ENCODE measurements at regions not wholly inside any gene's neighbourhood (a gene's known extent, or its start where the extent isn't known, plus 50 kb on each side); places are given as distances from the start of the nearest gene placed in this dataset.
A peak's percentile ranks its signal among the peaks of the same experiment; 100 is the strongest.
"Not testable (repeated sequence)": the region's sequence is repeated elsewhere in the genome, so short reads cannot be mapped to it uniquely, and the experiment has no call there.

GRCh38 chr7:119905495-119905894, 367.5 kb upstream of the KCND2 start:
- DNase-seq (ENCODE audit: low read depth, low spot score): no peak
- no peak overlapping the region for H3K4me3 ChIP-seq (ENCODE audit: low read length)

- H3K4me3 ChIP-seq (ENCODE audit: low read length): no peak overlapping the region
- DNase-seq (ENCODE audit: low read depth, low spot score): no peak
Measured at GRCh38 chr7:119908948-119909347, 364.0 kb upstream of the KCND2 start.

- not testable (repeated sequence) for DNase-seq (ENCODE audit: low read depth, low spot score); H3K4me3 ChIP-seq (ENCODE audit: low read length)
Measured at GRCh38 chr7:119914119-119914518, 358.9 kb upstream of the KCND2 start.

- no peak overlapping the region for H3K4me3 ChIP-seq (ENCODE audit: low read length)
- DNase-seq (ENCODE audit: low read depth, low spot score): no peak
Measured at GRCh38 chr7:119916501-119916900, 356.5 kb upstream of the KCND2 start.

GRCh38 chr7:119918185-119918584, 354.8 kb upstream of the KCND2 start:
- no peak overlapping the region for H3K4me3 ChIP-seq (ENCODE audit: low read length)
- DNase-seq (ENCODE audit: low read depth, low spot score): no peak

GRCh38 chr7:119919986-119920385, 353.0 kb upstream of the KCND2 start:
- no peak overlapping the region for H3K4me3 ChIP-seq (ENCODE audit: low read length)
- no peak for DNase-seq (ENCODE audit: low read depth, low spot score)

- DNase-seq (ENCODE audit: low read depth, low spot score): no peak
Measured at GRCh38 chr7:119925581-119926289, 347.2 kb upstream of the KCND2 start.

GRCh38 chr7:119929891-119930290, 343.1 kb upstream of the KCND2 start:
- no peak for DNase-seq (ENCODE audit: low read depth, low spot score)

More at GRCh38 chr7:119925581-119926289, 347.2 kb upstream of the KCND2 start:
- H3K4me3 ChIP-seq (ENCODE audit: low read length): no peak overlapping the region

GRCh38 chr7:119931230-119931824, 341.6 kb upstream of the KCND2 start:
- H3K4me3 ChIP-seq (ENCODE audit: low read length): no peak overlapping the region
- no peak for DNase-seq (ENCODE audit: low read depth, low spot score)

More at GRCh38 chr7:119929891-119930290, 343.1 kb upstream of the KCND2 start:
- no peak overlapping the region for H3K4me3 ChIP-seq (ENCODE audit: low read length)

- no peak overlapping the region for H3K4me3 ChIP-seq (ENCODE audit: low read length)
- peak; percentile 25 for DNase-seq (ENCODE audit: low read depth, low spot score)
Measured at GRCh38 chr7:119935418-119936025, 337.5 kb upstream of the KCND2 start.

- no peak for DNase-seq (ENCODE audit: low read depth, low spot score)
- no peak overlapping the region for H3K4me3 ChIP-seq (ENCODE audit: low read length)
Measured at GRCh38 chr7:119936836-119937235, 336.1 kb upstream of the KCND2 start.

- DNase-seq (ENCODE audit: low read depth, low spot score): no peak
- H3K4me3 ChIP-seq (ENCODE audit: low read length): no peak overlapping the region
Measured at GRCh38 chr7:119937745-119938144, 335.2 kb upstream of the KCND2 start.

GRCh38 chr7:119943942-119944600, 328.9 kb upstream of the KCND2 start:
- DNase-seq (ENCODE audit: low read depth, low spot score): peak; percentile 4

GRCh38 chr7:119944601-119944972, 328.4 kb upstream of the KCND2 start:
- DNase-seq (ENCODE audit: low read depth, low spot score): no peak

More at GRCh38 chr7:119943942-119944600, 328.9 kb upstream of the KCND2 start:
- no peak overlapping the region for H3K4me3 ChIP-seq (ENCODE audit: low read length)

GRCh38 chr7:119945822-119946221, 327.2 kb upstream of the KCND2 start:
- H3K4me3 ChIP-seq (ENCODE audit: low read length): no peak overlapping the region
- DNase-seq (ENCODE audit: low read depth, low spot score): no peak

More at GRCh38 chr7:119944601-119944972, 328.4 kb upstream of the KCND2 start:
- no peak overlapping the region for H3K4me3 ChIP-seq (ENCODE audit: low read length)

- DNase-seq (ENCODE audit: low read depth, low spot score): no peak
- no peak overlapping the region for H3K4me3 ChIP-seq (ENCODE audit: low read length)
Measured at GRCh38 chr7:119949053-119949452, 323.9 kb upstream of the KCND2 start.

- DNase-seq (ENCODE audit: low read depth, low spot score); H3K4me3 ChIP-seq (ENCODE audit: low read length): not testable (repeated sequence)
Measured at GRCh38 chr7:119950390-119951041, 322.5 kb upstream of the KCND2 start.

- not testable (repeated sequence) for DNase-seq (ENCODE audit: low read depth, low spot score); H3K4me3 ChIP-seq (ENCODE audit: low read length)
Measured at GRCh38 chr7:119951614-119952013, 321.4 kb upstream of the KCND2 start.

GRCh38 chr7:119957335-119957734, 315.6 kb upstream of the KCND2 start:
- no peak for DNase-seq (ENCODE audit: low read depth, low spot score)
- no peak overlapping the region for H3K4me3 ChIP-seq (ENCODE audit: low read length)
